Lower leg skin (tissue), 3 donors: ENCODE measurements at regions not wholly inside any gene's neighbourhood (a gene's known extent, or its start where the extent isn't known, plus 50 kb on each side); places are given as distances from the start of the nearest gene placed in this dataset.

Source experiments
- POLR2A ChIP-seq, 2 donors: fragments of 450-650 bp; IDR thresholded peaks; one replicate each; pipeline ENCODE4 v1.6.1; 2016 to 2017; ENCODE audit warnings: antibody characterized with exemption in 2 of 2, mild to moderate bottlenecking in 1 of 2, moderate library complexity in 1 of 2
- TF ChIP-seq, protein P1 (sequence below), 3 donors: fragments of 450-650 bp; IDR thresholded peaks; one replicate each; pipeline ENCODE4 v1.5.1; 2016; ENCODE audit warnings: antibody characterized with exemption in 3 of 3, mild to moderate bottlenecking in 3 of 3, moderate library complexity in 2 of 3

DNA sequence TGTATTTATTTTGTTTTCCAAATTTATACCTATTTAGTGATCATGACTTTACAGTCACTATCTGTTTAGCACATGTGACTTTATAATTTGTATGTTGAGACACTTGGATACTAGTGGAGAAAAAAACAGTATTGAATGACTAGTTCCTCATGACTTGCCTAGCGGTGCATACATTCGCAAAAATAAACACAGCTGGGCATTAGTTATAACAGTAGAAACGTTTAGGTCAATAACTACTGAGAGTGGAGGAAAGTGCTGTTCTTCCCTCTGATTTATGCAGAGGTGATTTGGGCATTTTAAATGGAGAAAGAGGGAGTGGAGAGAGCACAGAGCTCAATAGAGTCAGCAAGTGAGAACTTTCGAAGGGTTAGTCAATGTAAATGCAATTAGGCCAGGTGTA is 1679.0 kb upstream of the B3GALT2 start:
- no peak for TF ChIP-seq POLR2A (IDR thresholded peaks at IDR 0.05)
- TF ChIP-seq, protein P1, sequence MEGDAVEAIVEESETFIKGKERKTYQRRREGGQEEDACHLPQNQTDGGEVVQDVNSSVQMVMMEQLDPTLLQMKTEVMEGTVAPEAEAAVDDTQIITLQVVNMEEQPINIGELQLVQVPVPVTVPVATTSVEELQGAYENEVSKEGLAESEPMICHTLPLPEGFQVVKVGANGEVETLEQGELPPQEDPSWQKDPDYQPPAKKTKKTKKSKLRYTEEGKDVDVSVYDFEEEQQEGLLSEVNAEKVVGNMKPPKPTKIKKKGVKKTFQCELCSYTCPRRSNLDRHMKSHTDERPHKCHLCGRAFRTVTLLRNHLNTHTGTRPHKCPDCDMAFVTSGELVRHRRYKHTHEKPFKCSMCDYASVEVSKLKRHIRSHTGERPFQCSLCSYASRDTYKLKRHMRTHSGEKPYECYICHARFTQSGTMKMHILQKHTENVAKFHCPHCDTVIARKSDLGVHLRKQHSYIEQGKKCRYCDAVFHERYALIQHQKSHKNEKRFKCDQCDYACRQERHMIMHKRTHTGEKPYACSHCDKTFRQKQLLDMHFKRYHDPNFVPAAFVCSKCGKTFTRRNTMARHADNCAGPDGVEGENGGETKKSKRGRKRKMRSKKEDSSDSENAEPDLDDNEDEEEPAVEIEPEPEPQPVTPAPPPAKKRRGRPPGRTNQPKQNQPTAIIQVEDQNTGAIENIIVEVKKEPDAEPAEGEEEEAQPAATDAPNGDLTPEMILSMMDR (IDR thresholded peaks at IDR 0.05), result no peak
